ENCODE measurements at regions not wholly inside any gene's neighbourhood (a gene's known extent, or its start where the extent isn't known, plus 50 kb on each side); places are given as distances from the start of the nearest gene placed in this dataset.

GRCh38 chr3:110262896-110263295, 808.7 kb upstream of the NECTIN3 start:
- Histone ChIP-seq H3K9me3 (ENCODE audit: low read length) (no peaks in the 10 kb centered on the region), H3K27me3 (ENCODE audit: insufficient read depth, low read length) (no peaks in the 10 kb centered on the region), H3K4me1 (ENCODE audit: insufficient read depth, low read length) (peaks cover 8% of the 10 kb centered on the region), H2AFZ (ENCODE audit: low read depth, low read length) (no peak overlapping the region), H3K4me3 (ENCODE audit: low read length) (no peak overlapping the region), H3K36me3 (ENCODE audit: insufficient read depth, low read length) (no peaks in the 10 kb centered on the region)

- H3K27me3 ChIP-seq (ENCODE audit: insufficient read depth, low read length) = no peaks in the 10 kb centered on the region
- peaks cover 8% of the 10 kb centered on the region for H3K4me1 ChIP-seq (ENCODE audit: insufficient read depth, low read length)
- H2AFZ ChIP-seq (ENCODE audit: low read depth, low read length) = no peak overlapping the region
- H3K9me3 ChIP-seq (ENCODE audit: low read length) = no peaks in the 10 kb centered on the region
- no peak overlapping the region for H3K4me3 ChIP-seq (ENCODE audit: low read length)
- H3K36me3 ChIP-seq (ENCODE audit: insufficient read depth, low read length) = no peaks in the 10 kb centered on the region
Observed at GRCh38 chr3:110265302-110265701, 806.3 kb upstream of the NECTIN3 start.

- Histone ChIP-seq H2AFZ (ENCODE audit: low read depth, low read length) (no peak overlapping the region), H3K36me3 (ENCODE audit: insufficient read depth, low read length) (no peaks in the 10 kb centered on the region), H3K4me3 (ENCODE audit: low read length) (no peak overlapping the region), H3K9me3 (ENCODE audit: low read length) (no peaks in the 10 kb centered on the region), H3K27me3 (ENCODE audit: insufficient read depth, low read length) (no peaks in the 10 kb centered on the region), H3K4me1 (ENCODE audit: insufficient read depth, low read length) (peaks cover 8% of the 10 kb centered on the region)
Observed at GRCh38 chr3:110267304-110267845, 804.2 kb upstream of the NECTIN3 start.

GRCh38 chr3:110272525-110272924, 799.1 kb upstream of the NECTIN3 start:
- no peaks in the 10 kb centered on the region for H3K36me3 ChIP-seq (ENCODE audit: insufficient read depth, low read length)
- H2AFZ ChIP-seq (ENCODE audit: low read depth, low read length) = no peak overlapping the region
- H3K27me3 ChIP-seq (ENCODE audit: insufficient read depth, low read length) = no peaks in the 10 kb centered on the region
- no peak overlapping the region for H3K4me3 ChIP-seq (ENCODE audit: low read length)
- H3K4me1 ChIP-seq (ENCODE audit: insufficient read depth, low read length) = no peaks in the 10 kb centered on the region
- H3K9me3 ChIP-seq (ENCODE audit: low read length) = no peaks in the 10 kb centered on the region

GRCh38 chr3:110291886-110292501, 779.6 kb upstream of the NECTIN3 start:
- no peaks in the 10 kb centered on the region for H3K36me3 ChIP-seq (ENCODE audit: insufficient read depth, low read length)
- no peaks in the 10 kb centered on the region for H3K4me1 ChIP-seq (ENCODE audit: insufficient read depth, low read length)
- H3K9me3 ChIP-seq (ENCODE audit: low read length) = peaks cover 3% of the 10 kb centered on the region
- H3K4me3 ChIP-seq (ENCODE audit: low read length) = no peak overlapping the region
- no peak overlapping the region for H2AFZ ChIP-seq (ENCODE audit: low read depth, low read length)
- H3K27me3 ChIP-seq (ENCODE audit: insufficient read depth, low read length) = no peaks in the 10 kb centered on the region

GRCh38 chr3:110293660-110294059, 778.0 kb upstream of the NECTIN3 start:
- H2AFZ ChIP-seq (ENCODE audit: low read depth, low read length) = no peak overlapping the region
- H3K9me3 ChIP-seq (ENCODE audit: low read length) = peaks cover 3% of the 10 kb centered on the region
- no peaks in the 10 kb centered on the region for H3K36me3 ChIP-seq (ENCODE audit: insufficient read depth, low read length)
- no peak overlapping the region for H3K4me3 ChIP-seq (ENCODE audit: low read length)
- no peaks in the 10 kb centered on the region for H3K27me3 ChIP-seq (ENCODE audit: insufficient read depth, low read length)
- H3K4me1 ChIP-seq (ENCODE audit: insufficient read depth, low read length) = no peaks in the 10 kb centered on the region

GRCh38 chr3:110296885-110297284, 774.7 kb upstream of the NECTIN3 start:
- H3K4me1 ChIP-seq (ENCODE audit: insufficient read depth, low read length) = no peaks in the 10 kb centered on the region
- H3K9me3 ChIP-seq (ENCODE audit: low read length) = peaks cover 3% of the 10 kb centered on the region
- H3K27me3 ChIP-seq (ENCODE audit: insufficient read depth, low read length) = no peaks in the 10 kb centered on the region
- H3K4me3 ChIP-seq (ENCODE audit: low read length) = no peak overlapping the region
- no peak overlapping the region for H2AFZ ChIP-seq (ENCODE audit: low read depth, low read length)
- no peaks in the 10 kb centered on the region for H3K36me3 ChIP-seq (ENCODE audit: insufficient read depth, low read length)

- Histone ChIP-seq H3K4me1 (ENCODE audit: insufficient read depth, low read length) (no peaks in the 10 kb centered on the region), H2AFZ (ENCODE audit: low read depth, low read length) (no peak overlapping the region), H3K27me3 (ENCODE audit: insufficient read depth, low read length) (no peaks in the 10 kb centered on the region), H3K9me3 (ENCODE audit: low read length) (no peaks in the 10 kb centered on the region), H3K36me3 (ENCODE audit: insufficient read depth, low read length) (no peaks in the 10 kb centered on the region), H3K4me3 (ENCODE audit: low read length) (no peak overlapping the region)
Observed at GRCh38 chr3:110301781-110302180, 769.8 kb upstream of the NECTIN3 start.

GRCh38 chr3:110307065-110307809, 764.4 kb upstream of the NECTIN3 start:
- no peaks in the 10 kb centered on the region for H3K9me3 ChIP-seq (ENCODE audit: low read length)
- no peak overlapping the region for H3K4me3 ChIP-seq (ENCODE audit: low read length)
- no peaks in the 10 kb centered on the region for H3K27me3 ChIP-seq (ENCODE audit: insufficient read depth, low read length)
- no peak overlapping the region for H2AFZ ChIP-seq (ENCODE audit: low read depth, low read length)
- peaks cover 2% of the 10 kb centered on the region for H3K4me1 ChIP-seq (ENCODE audit: insufficient read depth, low read length)
- no peaks in the 10 kb centered on the region for H3K36me3 ChIP-seq (ENCODE audit: insufficient read depth, low read length)

GRCh38 chr3:110311541-110311940, 760.1 kb upstream of the NECTIN3 start:
- no peak overlapping the region for H2AFZ ChIP-seq (ENCODE audit: low read depth, low read length)
- no peak overlapping the region for H3K4me3 ChIP-seq (ENCODE audit: low read length)
- no peaks in the 10 kb centered on the region for H3K27me3 ChIP-seq (ENCODE audit: insufficient read depth, low read length)
- no peaks in the 10 kb centered on the region for H3K36me3 ChIP-seq (ENCODE audit: insufficient read depth, low read length)
- no peaks in the 10 kb centered on the region for H3K9me3 ChIP-seq (ENCODE audit: low read length)
- peaks cover 5% of the 10 kb centered on the region for H3K4me1 ChIP-seq (ENCODE audit: insufficient read depth, low read length)

GRCh38 chr3:110314512-110315114, 757.0 kb upstream of the NECTIN3 start:
- H3K27me3 ChIP-seq (ENCODE audit: insufficient read depth, low read length) = no peaks in the 10 kb centered on the region
- peaks cover 5% of the 10 kb centered on the region for H3K4me1 ChIP-seq (ENCODE audit: insufficient read depth, low read length)
- H3K36me3 ChIP-seq (ENCODE audit: insufficient read depth, low read length) = no peaks in the 10 kb centered on the region
- H3K4me3 ChIP-seq (ENCODE audit: low read length) = no peak overlapping the region
- H2AFZ ChIP-seq (ENCODE audit: low read depth, low read length) = no peak overlapping the region
- H3K9me3 ChIP-seq (ENCODE audit: low read length) = no peaks in the 10 kb centered on the region

- Histone ChIP-seq H3K27me3 (ENCODE audit: insufficient read depth, low read length) (no peaks in the 10 kb centered on the region), H3K36me3 (ENCODE audit: insufficient read depth, low read length) (no peaks in the 10 kb centered on the region), H3K9me3 (ENCODE audit: low read length) (no peaks in the 10 kb centered on the region), H3K4me3 (ENCODE audit: low read length) (no peak overlapping the region), H3K4me1 (ENCODE audit: insufficient read depth, low read length) (peaks cover 8% of the 10 kb centered on the region), H2AFZ (ENCODE audit: low read depth, low read length) (peak overlapping the region; percentile 38)
Observed at GRCh38 chr3:110318108-110318507, 753.5 kb upstream of the NECTIN3 start.

GRCh38 chr3:110323349-110323748, 748.3 kb upstream of the NECTIN3 start:
- no peak overlapping the region for H3K4me3 ChIP-seq (ENCODE audit: low read length)
- H3K9me3 ChIP-seq (ENCODE audit: low read length) = no peaks in the 10 kb centered on the region
- peaks cover 25% of the 10 kb centered on the region for H3K4me1 ChIP-seq (ENCODE audit: insufficient read depth, low read length)
- no peaks in the 10 kb centered on the region for H3K36me3 ChIP-seq (ENCODE audit: insufficient read depth, low read length)
- no peaks in the 10 kb centered on the region for H3K27me3 ChIP-seq (ENCODE audit: insufficient read depth, low read length)
- H2AFZ ChIP-seq (ENCODE audit: low read depth, low read length) = no peak overlapping the region
